B cell (primary cell): ENCODE measurements at regions not wholly inside any gene's neighbourhood (a gene's known extent, or its start where the extent isn't known, plus 50 kb on each side); places are given as distances from the start of the nearest gene placed in this dataset.

Experiments used
- ATAC-seq: fragments of 200-7000 bp; cut with Tn5 transposase; one replicate; pipeline ENCODE4 v1.10.0; 2021; ENCODE audit warnings: low read depth, mild to moderate bottlenecking, moderate number of reproducible peaks, moderate library complexity
- CTCF ChIA-PET: fragments of 350-600 bp; sonication (Branson Sonifier 250); formaldehyde crosslinking; loops from one replicate; lab custom pipeline; 2021; ENCODE audit warnings: antibody characterized with exemption, inconsistent platforms; lab: Charles Lee
- POLR2A ChIA-PET: fragments of 350-600 bp; sonication (Branson Sonifier 250); formaldehyde crosslinking; loops from one replicate; lab custom pipeline; 2021; ENCODE audit warnings: antibody characterized with exemption; lab: Charles Lee
- DNase-seq: peaks from one replicate; pipeline ENCODE4 v3.0.0; 2013
- H2AFZ ChIP-seq: 2 replicates; pipeline ENCODE4 v1.6.1; 2012; ENCODE audit warnings: mild to moderate bottlenecking, low read depth, low read length; ENCODE audit not compliant: insufficient read depth, poor library complexity, severe bottlenecking
- H3K27ac ChIP-seq, 2 donors: 1 replicate in 1 of 2; 2 replicates in 1 of 2; pipeline ENCODE4 v1.5.1; 2012 to 2013; ENCODE audit warnings: low read length in 2 of 2, mild to moderate bottlenecking in 2 of 2, moderate library complexity in 1 of 2
- H3K27me3 ChIP-seq, 4 experiments: fragments of 200-600 bp in 1 of 4; sonication (generic) in 1 of 4; replicated peaks in 1 of 4; 1 replicate in 2 of 4; 2 replicates in 2 of 4; pipeline versions ENCODE4 v1.6.1 to v1.7.0; 2013 to 2016; ENCODE audit warnings: low read length in 3 of 4, mild to moderate bottlenecking in 2 of 4, mixed read lengths in 1 of 4, moderate library complexity in 1 of 4; ENCODE audit not compliant: insufficient read depth in 4 of 4, control insufficient read depth in 3 of 4; ENCODE audit errors: control extremely low read depth in 1 of 4
- H3K36me3 ChIP-seq, 2 experiments: replicated peaks in 1 of 2; 1 replicate in 1 of 2; 2 replicates in 1 of 2; pipeline versions ENCODE4 v1.6.1 to v1.7.1; 2013; ENCODE audit warnings: low read length in 1 of 2; ENCODE audit not compliant: insufficient read depth in 2 of 2, control insufficient read depth in 1 of 2; ENCODE audit errors: control extremely low read depth in 1 of 2, extremely low read depth in 1 of 2
- H3K4me1 ChIP-seq, 2 donors: fragments of 200-600 bp in 1 of 2; sonication (generic) in 1 of 2; 1 replicate in 1 of 2; 2 replicates in 1 of 2; pipeline versions ENCODE4 v1.5.1 to v1.6.1; 2013 to 2017; ENCODE audit warnings: low read length in 2 of 2; ENCODE audit not compliant: control insufficient read depth in 2 of 2, insufficient read depth in 2 of 2
- H3K4me2 ChIP-seq: replicated peaks from 2 replicates; pipeline ENCODE3; 2012; ENCODE audit warnings: mild to moderate bottlenecking, low read depth, low read length; ENCODE audit not compliant: poor library complexity, severe bottlenecking
- H3K4me3 ChIP-seq, 5 experiments: fragments of 200-600 bp in 1 of 5; sonication (generic) in 1 of 5; 1 replicate in 3 of 5; 2 replicates in 2 of 5; pipeline versions ENCODE4 v1.5.1 to v1.7.0; 2011 to 2016; ENCODE audit warnings: low read length in 4 of 5, mild to moderate bottlenecking in 4 of 5, low read depth in 2 of 5, control low read depth in 1 of 5, moderate library complexity in 1 of 5; ENCODE audit not compliant: insufficient read depth in 1 of 5; ENCODE audit errors: control extremely low read depth in 1 of 5, extremely low read depth in 1 of 5
- H3K79me2 ChIP-seq: fragments of 200-600 bp; sonication (generic); one replicate; pipeline ENCODE4 v1.6.0; 2016; ENCODE audit warnings: low read length; ENCODE audit not compliant: control insufficient read depth, insufficient read depth
- H3K9ac ChIP-seq: fragments of 200-600 bp; sonication (generic); 2 replicates; pipeline ENCODE4 v1.6.1; 2017; ENCODE audit warnings: mild to moderate bottlenecking, low read length, moderate library complexity
- H3K9me3 ChIP-seq, 3 donors: one replicate each; pipeline versions ENCODE4 v1.6.1 to v1.7.1; 2013; ENCODE audit warnings: low read length in 2 of 3; ENCODE audit not compliant: control insufficient read depth in 2 of 3, insufficient read depth in 1 of 3; ENCODE audit errors: control extremely low read depth in 1 of 3
- H4K20me1 ChIP-seq: 2 replicates; pipeline ENCODE4 v1.6.0; 2012; ENCODE audit warnings: mild to moderate bottlenecking, low read length; ENCODE audit not compliant: insufficient read depth, control insufficient read depth, poor library complexity, severe bottlenecking
- H3K27ac Mint-ChIP-seq: one replicate; pipeline ENCODE4 v1.8.0; 2021; ENCODE audit warnings: mixed read lengths
- H3K27me3 Mint-ChIP-seq: one replicate; pipeline ENCODE4 v1.8.0; 2021; ENCODE audit warnings: mixed read lengths
- H3K4me1 Mint-ChIP-seq: one replicate; pipeline ENCODE4 v1.8.0; 2021; ENCODE audit warnings: mixed read lengths
- H3K4me3 Mint-ChIP-seq: one replicate; pipeline ENCODE4 v1.8.0; 2021; ENCODE audit warnings: mixed read lengths
- H3K9me3 Mint-ChIP-seq: one replicate; pipeline ENCODE4 v1.8.0; 2022; ENCODE audit warnings: mixed read lengths; ENCODE audit not compliant: insufficient read depth
- EZH2 ChIP-seq: IDR thresholded peaks from 2 replicates; pipeline ENCODE4 v1.6.1; 2012; ENCODE audit warnings: borderline replicate concordance, low read depth, mild to moderate bottlenecking, moderate library complexity, low read length; ENCODE audit not compliant: insufficient read depth, poor library complexity, severe bottlenecking
- WGBS: methylation state at CpG from one replicate; pipeline ENCODE4 v1.1.5; 2013; ENCODE audit warnings: missing lambda C conversion rate; ENCODE audit not compliant: insufficient coverage; 5-methylcytosine and 5-hydroxymethylcytosine counted together
- intact Hi-C: fragments of 100-400 bp; cut with micrococcal nuclease; formaldehyde crosslinking; loops from one replicate; pipeline ENCODE4 v1.10.0; 2022
- TF ChIP-seq, protein P1 (sequence below): fragments of 200-600 bp; IDR thresholded peaks from one replicate; pipeline ENCODE4 v1.8.0; 2022; ENCODE audit warnings: antibody characterized with exemption, mild to moderate bottlenecking

DNA sequence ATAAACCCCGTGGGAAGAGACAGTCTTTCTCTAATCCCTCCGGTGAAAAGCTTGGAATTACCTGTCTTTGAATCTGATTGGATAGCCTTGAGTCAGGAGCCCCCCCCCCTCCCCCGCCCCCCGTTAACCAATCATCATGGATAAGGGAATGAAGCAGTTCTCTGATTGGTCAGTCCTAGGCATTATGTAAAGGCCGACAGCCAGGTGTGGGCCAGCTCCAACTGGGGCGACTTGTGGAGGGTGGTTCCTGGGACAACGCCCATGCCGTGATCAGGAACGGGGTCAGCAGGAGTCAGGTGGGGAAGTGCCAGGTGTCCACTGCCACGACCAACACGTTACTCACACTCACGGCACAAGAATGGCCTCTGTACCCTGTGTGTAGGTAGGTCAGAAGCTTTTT, 406.8 kb upstream of the SULF2 start:
- no peak overlapping the region for H3K4me3 Mint-ChIP-seq
- no peaks in the 10 kb centered on the region for H3K4me1 Mint-ChIP-seq
- no peak overlapping the region for H3K27ac ChIP-seq
- no peak overlapping the region for H3K4me2 ChIP-seq
- H3K36me3 ChIP-seq = no peaks in the 10 kb centered on the region
- no peaks in the 10 kb centered on the region for H3K9me3 ChIP-seq
- H3K27me3 ChIP-seq = peaks cover 0 to 2% (median 0%) of the 10 kb centered on the region in 4 experiments
- H3K27ac Mint-ChIP-seq = no peak overlapping the region
- ChIA-PET POLR2A (no interaction called here), CTCF (no interaction called here)
- no peak overlapping the region for H3K9ac ChIP-seq
- H3K27me3 Mint-ChIP-seq = peaks cover 12% of the 10 kb centered on the region
- no peak overlapping the region for H2AFZ ChIP-seq
- H3K4me3 ChIP-seq = no peak overlapping the region
- no peak for DNase-seq
- no peak for ATAC-seq
- H3K79me2 ChIP-seq = no peaks in the 10 kb centered on the region
- H4K20me1 ChIP-seq = no peaks in the 10 kb centered on the region
- intact Hi-C loops = no loop called here
- 93% methylated on average over 8 of the region's 12 CpGs for WGBS
- H3K4me1 ChIP-seq = no peaks in the 10 kb centered on the region
- H3K9me3 Mint-ChIP-seq = no peaks in the 10 kb centered on the region
- no peak for TF ChIP-seq EZH2
- TF ChIP-seq, protein P1, sequence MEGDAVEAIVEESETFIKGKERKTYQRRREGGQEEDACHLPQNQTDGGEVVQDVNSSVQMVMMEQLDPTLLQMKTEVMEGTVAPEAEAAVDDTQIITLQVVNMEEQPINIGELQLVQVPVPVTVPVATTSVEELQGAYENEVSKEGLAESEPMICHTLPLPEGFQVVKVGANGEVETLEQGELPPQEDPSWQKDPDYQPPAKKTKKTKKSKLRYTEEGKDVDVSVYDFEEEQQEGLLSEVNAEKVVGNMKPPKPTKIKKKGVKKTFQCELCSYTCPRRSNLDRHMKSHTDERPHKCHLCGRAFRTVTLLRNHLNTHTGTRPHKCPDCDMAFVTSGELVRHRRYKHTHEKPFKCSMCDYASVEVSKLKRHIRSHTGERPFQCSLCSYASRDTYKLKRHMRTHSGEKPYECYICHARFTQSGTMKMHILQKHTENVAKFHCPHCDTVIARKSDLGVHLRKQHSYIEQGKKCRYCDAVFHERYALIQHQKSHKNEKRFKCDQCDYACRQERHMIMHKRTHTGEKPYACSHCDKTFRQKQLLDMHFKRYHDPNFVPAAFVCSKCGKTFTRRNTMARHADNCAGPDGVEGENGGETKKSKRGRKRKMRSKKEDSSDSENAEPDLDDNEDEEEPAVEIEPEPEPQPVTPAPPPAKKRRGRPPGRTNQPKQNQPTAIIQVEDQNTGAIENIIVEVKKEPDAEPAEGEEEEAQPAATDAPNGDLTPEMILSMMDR = no peak

DNA sequence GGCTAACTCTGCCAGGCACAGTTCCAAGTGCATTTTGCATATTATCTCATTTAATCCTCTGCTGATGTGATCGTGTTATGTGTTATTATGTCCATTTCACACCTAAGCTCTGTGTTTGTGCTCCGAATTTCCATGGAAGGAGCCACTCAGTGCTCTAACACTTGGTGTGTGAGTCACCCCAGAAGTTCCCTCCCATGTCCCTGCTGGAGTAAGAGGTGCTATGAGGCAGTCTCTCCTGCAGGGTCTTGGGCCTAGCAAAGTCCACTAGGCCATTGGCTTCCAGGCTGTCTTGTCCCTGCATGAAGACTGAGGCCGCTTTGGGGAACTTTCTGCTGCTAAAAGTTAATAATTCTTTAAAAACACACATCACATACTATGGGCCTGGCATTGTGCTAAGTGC, 405.9 kb upstream of the SULF2 start:
- ChIA-PET POLR2A (no interaction called here), CTCF (no interaction called here)
- H3K9me3 ChIP-seq = no peaks in the 10 kb centered on the region
- H3K36me3 ChIP-seq = no peaks in the 10 kb centered on the region
- H3K4me3 Mint-ChIP-seq = no peak overlapping the region
- H2AFZ ChIP-seq = no peak overlapping the region
- DNase-seq (no peak), ATAC-seq (no peak)
- intact Hi-C loops = no loop called here
- H3K27ac Mint-ChIP-seq = no peak overlapping the region
- no peak overlapping the region for H3K4me2 ChIP-seq
- no peaks in the 10 kb centered on the region for H3K4me1 Mint-ChIP-seq
- H3K79me2 ChIP-seq = no peaks in the 10 kb centered on the region
- no peaks in the 10 kb centered on the region for H3K9me3 Mint-ChIP-seq
- WGBS = 100% methylated on average over 2 of the region's 3 CpGs
- no peak overlapping the region for H3K4me3 ChIP-seq
- no peak overlapping the region for H3K27ac ChIP-seq
- H3K9ac ChIP-seq = no peak overlapping the region
- H3K4me1 ChIP-seq = no peaks in the 10 kb centered on the region
- TF ChIP-seq, protein P1 = no peak
- TF ChIP-seq EZH2 = no peak
- H4K20me1 ChIP-seq = no peaks in the 10 kb centered on the region
- H3K27me3 ChIP-seq = peaks cover 0 to 2% (median 0%) of the 10 kb centered on the region in 4 experiments
- H3K27me3 Mint-ChIP-seq = peaks cover 11% of the 10 kb centered on the region
